ENCODE measurements at regions not wholly inside any gene's neighbourhood (a gene's known extent, or its start where the extent isn't known, plus 50 kb on each side); places are given as distances from the start of the nearest gene placed in this dataset.

DNA sequence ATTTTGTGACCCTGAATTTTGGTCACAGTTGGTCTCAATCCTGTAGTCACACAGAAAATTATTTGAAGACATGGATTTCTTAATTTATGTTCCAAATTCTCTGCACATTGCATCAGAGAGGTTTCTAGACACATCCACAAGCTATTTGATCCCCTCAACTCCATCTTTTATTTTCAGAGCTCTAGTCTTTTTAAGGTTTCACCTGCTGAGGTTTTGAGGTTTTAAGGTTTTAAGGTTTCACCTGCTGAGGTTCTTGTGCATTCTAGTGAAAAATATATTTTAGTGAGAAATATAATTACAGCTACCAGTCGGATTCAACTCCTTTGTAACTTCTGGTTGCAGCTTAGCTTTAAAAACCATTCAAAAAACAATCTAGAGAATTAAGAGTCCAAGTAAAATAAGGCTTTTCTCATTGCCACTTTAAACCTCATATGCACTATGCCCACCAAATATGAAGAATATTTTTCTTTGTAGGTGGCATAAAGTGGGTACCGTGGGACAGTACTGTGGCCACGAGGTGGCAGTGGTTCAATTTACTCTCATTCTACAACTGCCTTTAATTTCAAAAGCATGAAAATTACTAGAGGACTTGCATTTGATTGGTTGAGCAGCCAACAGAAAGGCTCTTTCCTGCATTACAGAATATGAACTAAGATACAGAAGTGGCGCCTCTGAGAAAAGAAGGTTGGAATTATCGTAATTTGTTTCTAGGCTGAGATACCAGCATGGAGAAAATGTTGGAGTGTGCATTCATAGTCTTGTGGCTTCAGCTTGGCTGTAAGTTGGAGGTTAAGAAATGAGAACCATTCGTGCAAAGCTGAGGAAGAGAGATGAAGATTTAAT lies 366.5 kb upstream of the OR4E1 start:
- H3K27me3 ChIP-seq (ENCODE audit: control insufficient read depth, extremely low read depth, insufficient read depth, low read length) = no peaks in the 10 kb centered on the region
- no peaks in the 10 kb centered on the region for H3K4me1 ChIP-seq (ENCODE audit: control insufficient read depth, extremely low read depth, insufficient read depth, low read length)
- no peak overlapping the region for H3K4me3 ChIP-seq (ENCODE audit: control insufficient read depth in 2 of 3, extremely low read depth in 1 of 3, insufficient read depth in 2 of 3, low read depth in 1 of 3, low read length in 3 of 3)
- H3K79me2 ChIP-seq (ENCODE audit: control insufficient read depth, insufficient read depth, low read length) = no peaks in the 10 kb centered on the region
- H3K36me3 ChIP-seq (ENCODE audit: control insufficient read depth in 2 of 2, extremely low read depth in 1 of 2, insufficient read depth in 2 of 2, low read length in 2 of 2) = no peaks in the 10 kb centered on the region
- dilution Hi-C loops (cut with MboI; ENCODE audit: extremely low pct_ligation_motif_present, low sequenced_read_pairs) = no loop called here
- H3K27ac ChIP-seq (ENCODE audit: control insufficient read depth, insufficient read depth, low read length) = no peak overlapping the region
- TF ChIP-seq EZH2 (IDR thresholded peaks at IDR 0.05; ENCODE audit: low read length) = no peak
- TF ChIP-seq, protein P1, sequence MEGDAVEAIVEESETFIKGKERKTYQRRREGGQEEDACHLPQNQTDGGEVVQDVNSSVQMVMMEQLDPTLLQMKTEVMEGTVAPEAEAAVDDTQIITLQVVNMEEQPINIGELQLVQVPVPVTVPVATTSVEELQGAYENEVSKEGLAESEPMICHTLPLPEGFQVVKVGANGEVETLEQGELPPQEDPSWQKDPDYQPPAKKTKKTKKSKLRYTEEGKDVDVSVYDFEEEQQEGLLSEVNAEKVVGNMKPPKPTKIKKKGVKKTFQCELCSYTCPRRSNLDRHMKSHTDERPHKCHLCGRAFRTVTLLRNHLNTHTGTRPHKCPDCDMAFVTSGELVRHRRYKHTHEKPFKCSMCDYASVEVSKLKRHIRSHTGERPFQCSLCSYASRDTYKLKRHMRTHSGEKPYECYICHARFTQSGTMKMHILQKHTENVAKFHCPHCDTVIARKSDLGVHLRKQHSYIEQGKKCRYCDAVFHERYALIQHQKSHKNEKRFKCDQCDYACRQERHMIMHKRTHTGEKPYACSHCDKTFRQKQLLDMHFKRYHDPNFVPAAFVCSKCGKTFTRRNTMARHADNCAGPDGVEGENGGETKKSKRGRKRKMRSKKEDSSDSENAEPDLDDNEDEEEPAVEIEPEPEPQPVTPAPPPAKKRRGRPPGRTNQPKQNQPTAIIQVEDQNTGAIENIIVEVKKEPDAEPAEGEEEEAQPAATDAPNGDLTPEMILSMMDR (optimal IDR thresholded peaks at IDR 0.05 in 1 of 3, IDR thresholded peaks at IDR 0.05 in 1 of 3, conservative IDR thresholded peaks at IDR 0.05 in 1 of 3; ENCODE audit: extremely low read depth in 1 of 3, insufficient read depth in 2 of 3, low read length in 3 of 3) = peak; percentile 49 to 57 (median 55)
- H3K4me2 ChIP-seq (ENCODE audit: control insufficient read depth, extremely low read depth, insufficient read depth, low read depth, low read length) = no peak overlapping the region
- H3K9me1 ChIP-seq (ENCODE audit: control insufficient read depth, extremely low read depth, insufficient read depth, low read length) = no peaks in the 10 kb centered on the region
- no peaks in the 10 kb centered on the region for H3K9me3 ChIP-seq (ENCODE audit: control insufficient read depth, low read depth, low read length)
- DNase-seq (ENCODE audit: low read depth, low spot score) = no peak
- H3K9ac ChIP-seq (ENCODE audit: control insufficient read depth, extremely low read depth, insufficient read depth, low read length) = no peak overlapping the region
- H2AFZ ChIP-seq (ENCODE audit: control insufficient read depth, low read length) = no peak overlapping the region
- FAIRE-seq = no peak
- H4K20me1 ChIP-seq (ENCODE audit: control insufficient read depth, extremely low read depth, insufficient read depth, low read length) = no peaks in the 10 kb centered on the region

DNA sequence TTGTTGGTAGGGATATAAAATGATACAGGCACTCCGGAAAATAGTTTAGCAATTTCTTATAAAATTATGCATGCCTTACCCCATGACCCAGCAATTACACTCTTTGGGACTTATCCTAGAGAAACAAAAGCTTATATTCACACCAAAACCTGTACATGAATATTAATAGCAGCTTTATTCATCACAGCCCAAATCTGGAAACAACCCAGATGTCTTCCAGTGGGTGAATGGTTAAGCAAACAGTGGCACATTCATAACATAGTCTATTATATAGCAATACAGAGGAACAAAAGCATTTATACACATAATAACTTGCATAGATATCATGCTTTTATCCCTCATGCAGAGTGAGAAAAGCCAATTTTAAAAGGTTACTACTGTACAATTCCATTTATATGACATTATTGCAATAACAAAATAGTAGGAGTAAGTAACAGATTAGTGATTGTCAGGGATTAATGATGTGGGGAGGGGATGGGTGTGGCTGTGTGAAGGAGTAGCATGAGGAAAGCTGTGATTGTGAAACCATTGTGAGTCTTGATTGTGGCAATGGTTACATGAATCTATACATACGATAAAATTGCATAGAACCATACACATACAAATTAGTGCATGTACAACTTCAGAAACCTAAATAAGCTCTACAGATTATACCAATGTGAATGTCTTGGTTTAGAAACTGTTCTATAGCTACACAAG lies 363.1 kb upstream of the OR4E1 start:
- Histone ChIP-seq H3K27ac (ENCODE audit: control insufficient read depth, insufficient read depth, low read length) (no peak overlapping the region), H3K9me1 (ENCODE audit: control insufficient read depth, extremely low read depth, insufficient read depth, low read length) (no peaks in the 10 kb centered on the region), H4K20me1 (ENCODE audit: control insufficient read depth, extremely low read depth, insufficient read depth, low read length) (no peaks in the 10 kb centered on the region), H3K27me3 (ENCODE audit: control insufficient read depth, extremely low read depth, insufficient read depth, low read length) (no peaks in the 10 kb centered on the region), H3K4me3 (ENCODE audit: control insufficient read depth in 2 of 3, extremely low read depth in 1 of 3, insufficient read depth in 2 of 3, low read depth in 1 of 3, low read length in 3 of 3) (no peak overlapping the region), H3K36me3 (ENCODE audit: control insufficient read depth in 2 of 2, extremely low read depth in 1 of 2, insufficient read depth in 2 of 2, low read length in 2 of 2) (no peaks in the 10 kb centered on the region), H3K9ac (ENCODE audit: control insufficient read depth, extremely low read depth, insufficient read depth, low read length) (no peak overlapping the region), H2AFZ (ENCODE audit: control insufficient read depth, low read length) (no peak overlapping the region), H3K79me2 (ENCODE audit: control insufficient read depth, insufficient read depth, low read length) (no peaks in the 10 kb centered on the region), H3K9me3 (ENCODE audit: control insufficient read depth, low read depth, low read length) (no peaks in the 10 kb centered on the region), H3K4me2 (ENCODE audit: control insufficient read depth, extremely low read depth, insufficient read depth, low read depth, low read length) (no peak overlapping the region), H3K4me1 (ENCODE audit: control insufficient read depth, extremely low read depth, insufficient read depth, low read length) (no peaks in the 10 kb centered on the region)
- no peak for DNase-seq (ENCODE audit: low read depth, low spot score)
- FAIRE-seq = no peak
- TF ChIP-seq, protein P1 (optimal IDR thresholded peaks at IDR 0.05 in 1 of 3, IDR thresholded peaks at IDR 0.05 in 1 of 3, conservative IDR thresholded peaks at IDR 0.05 in 1 of 3; ENCODE audit: extremely low read depth in 1 of 3, insufficient read depth in 2 of 3, low read length in 3 of 3) = no peak
- TF ChIP-seq EZH2 (IDR thresholded peaks at IDR 0.05; ENCODE audit: low read length) = no peak
- dilution Hi-C loops (cut with MboI; ENCODE audit: extremely low pct_ligation_motif_present, low sequenced_read_pairs) = no loop called here
